Cardiac septum (tissue), 1 donor: ENCODE measurements at regions not wholly inside any gene's neighbourhood (a gene's known extent, or its start where the extent isn't known, plus 50 kb on each side); places are given as distances from the start of the nearest gene placed in this dataset.

Source experiments
- DNase-seq: peaks from one replicate; pipeline ENCODE4 v3.0.0-alpha.2; 2020; ENCODE audit warnings: low spot score
- intact Hi-C: fragments of 100-400 bp; cut with DNase I; formaldehyde crosslinking; loops from one replicate; pipeline ENCODE4 v1.14.0; 2022
- donor health status: DM: no; HTN: no; CAD: no.

DNA sequence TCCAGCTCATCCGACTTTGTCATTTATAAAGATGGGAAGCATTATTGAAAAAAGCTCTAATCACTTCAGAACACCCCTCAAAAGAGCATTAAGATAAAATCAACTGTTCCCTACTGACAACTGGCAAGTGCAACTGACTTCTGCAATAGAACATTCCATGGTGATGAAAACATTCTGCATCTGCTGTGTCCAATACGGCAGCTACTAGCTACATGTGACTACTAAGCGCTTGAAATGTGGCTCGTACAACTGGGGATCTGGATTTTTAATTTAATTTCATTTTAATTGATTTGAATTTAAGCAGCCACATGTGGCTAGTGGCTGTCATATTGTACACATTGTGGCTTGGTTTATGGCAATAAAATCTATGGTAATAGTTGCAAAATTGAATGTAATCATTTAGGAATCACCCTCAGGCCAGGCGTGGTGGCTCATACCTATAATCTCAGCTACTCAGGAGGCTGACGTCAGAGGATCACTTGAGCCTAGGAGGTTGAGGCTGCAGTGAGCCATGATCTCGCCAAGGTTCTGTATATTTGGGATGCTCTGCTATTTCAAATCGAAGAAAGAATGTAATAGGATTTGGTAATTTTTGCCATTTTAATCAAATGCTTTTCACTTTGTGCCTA lies 390.3 kb downstream of the GABRB3 start:
- DNase-seq, result no peak
- intact Hi-C loops, result no loop called here

- no peak for DNase-seq
- intact Hi-C loops, result no loop called here
These were observed 394.6 kb downstream of the GABRB3 start for GRCh38 chr15:26378304-26378703.

DNA sequence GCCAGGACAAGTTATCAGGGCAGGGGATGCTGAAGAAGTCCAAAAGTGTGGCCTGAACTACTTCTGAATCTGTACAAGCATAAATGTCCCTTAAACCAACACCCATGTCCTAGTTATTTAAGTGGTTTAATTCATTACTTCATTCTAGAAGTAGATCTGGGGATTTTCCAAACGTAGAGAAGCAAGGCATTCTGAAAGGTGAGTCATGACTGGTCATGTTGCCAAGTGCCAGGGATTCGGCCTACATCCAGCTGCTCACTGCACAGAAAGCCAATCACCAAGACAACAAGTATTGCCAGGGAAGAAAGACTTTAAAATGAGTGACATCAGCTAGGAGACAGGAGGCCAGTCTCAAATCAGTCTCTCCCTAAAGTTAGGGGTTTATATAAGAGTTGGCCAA lies 396.6 kb downstream of the GABRB3 start:
- intact Hi-C loops, result no loop called here
- no peak for DNase-seq

- DNase-seq, result no peak
- intact Hi-C loops, result no loop called here
These were observed 398.1 kb downstream of the GABRB3 start for GRCh38 chr15:26374806-26375205.

DNA sequence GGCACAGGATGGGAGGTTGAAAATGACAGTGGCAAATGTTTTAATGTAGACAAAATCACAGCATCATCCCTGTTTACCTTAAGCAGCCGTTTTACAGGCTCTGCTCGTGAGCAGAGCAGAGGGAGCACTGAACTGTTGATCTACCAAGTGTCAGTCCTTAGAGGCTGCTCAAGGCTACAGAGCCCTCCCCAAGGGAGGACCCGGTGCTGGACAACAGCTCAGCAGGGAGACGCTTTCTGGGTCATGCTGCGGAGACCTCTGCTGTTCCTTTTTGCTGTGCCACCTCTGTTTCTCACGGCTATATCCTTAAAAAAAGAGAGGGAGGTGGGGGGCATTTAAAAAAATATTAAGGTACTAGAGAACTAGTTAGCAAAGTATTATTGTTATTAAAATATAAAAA lies 400.2 kb downstream of the GABRB3 start:
- DNase-seq, result no peak
- intact Hi-C loops, result no loop called here

DNA sequence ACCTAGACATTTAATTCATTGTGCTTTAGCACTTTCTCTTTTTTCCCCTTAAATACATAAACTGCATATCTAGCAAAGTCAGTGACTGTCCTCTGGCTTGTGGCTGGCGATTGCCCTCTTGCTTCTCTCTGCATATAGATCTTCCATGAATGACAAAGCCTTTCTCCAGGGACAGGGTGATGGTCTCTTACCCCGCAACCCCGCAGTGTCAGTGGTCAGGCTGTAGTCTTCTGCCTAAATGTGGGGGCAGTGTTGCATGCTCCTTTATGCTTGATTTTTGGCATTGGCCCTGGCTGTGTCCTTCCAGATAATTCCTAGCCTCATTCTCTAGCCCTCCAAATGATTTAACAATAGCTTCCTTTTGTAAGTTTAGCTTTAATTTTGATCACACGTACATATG lies 407.8 kb downstream of the GABRB3 start:
- no peak for DNase-seq
- intact Hi-C loops, result no loop called here

DNA sequence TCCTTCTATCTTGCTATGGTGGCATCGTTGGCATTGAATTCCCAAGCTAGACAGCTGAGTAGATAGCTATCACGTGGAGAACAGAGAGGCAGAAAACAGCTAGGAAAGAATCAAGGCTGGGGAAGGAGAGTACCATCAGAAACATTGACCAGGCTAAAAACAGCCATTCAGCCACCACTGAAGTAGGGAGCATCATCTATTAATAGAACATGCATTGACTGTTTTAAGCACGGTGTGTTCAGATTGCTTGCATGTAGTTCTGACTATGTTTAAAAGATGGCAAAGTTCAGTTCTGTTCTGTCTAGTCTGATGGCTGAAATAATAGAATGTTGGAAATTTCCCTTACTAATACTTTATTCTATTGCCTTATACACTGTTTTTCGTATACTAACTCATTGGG lies 413.0 kb downstream of the GABRB3 start:
- intact Hi-C loops, result no loop called here
- DNase-seq, result no peak

DNA sequence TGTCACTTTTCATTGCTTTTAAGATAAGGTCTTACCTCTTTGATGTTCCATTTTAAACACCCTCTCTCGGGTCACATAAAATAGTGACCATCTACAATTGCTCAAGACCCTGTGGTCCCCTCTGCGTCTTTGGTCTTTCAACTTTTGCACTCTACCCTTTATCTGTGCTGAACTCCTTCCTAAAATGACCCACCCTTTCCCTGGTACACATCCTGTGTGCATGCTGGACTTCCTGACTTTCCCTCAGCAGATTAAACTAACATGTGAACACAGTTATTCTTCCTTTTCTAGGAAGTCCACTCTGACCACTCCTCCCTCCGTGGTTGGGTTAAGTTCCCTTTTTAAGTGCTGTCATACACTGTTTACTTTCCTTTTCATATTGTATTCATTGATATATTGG lies 414.2 kb downstream of the GABRB3 start:
- intact Hi-C loops, result no loop called here
- DNase-seq, result no peak

DNA sequence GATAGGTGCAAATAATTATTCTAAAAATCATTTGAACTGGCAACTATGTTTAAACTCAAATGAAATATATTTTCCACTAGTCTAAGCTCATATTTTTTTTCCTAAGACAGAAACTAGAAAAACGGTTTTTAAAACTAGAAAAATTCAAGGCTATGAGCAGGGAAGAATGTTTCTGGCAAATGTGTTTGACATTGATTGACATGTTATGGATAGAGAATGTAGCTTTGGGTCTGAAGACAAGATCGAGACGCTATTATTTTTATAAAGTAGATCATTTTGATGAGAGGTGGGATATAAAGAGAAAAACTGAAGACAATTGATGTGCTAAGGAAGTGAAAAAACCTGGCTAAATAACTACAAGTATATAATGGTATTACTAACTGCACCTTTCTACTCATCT lies 415.2 kb downstream of the GABRB3 start:
- intact Hi-C loops, result no loop called here
- no peak for DNase-seq

DNA sequence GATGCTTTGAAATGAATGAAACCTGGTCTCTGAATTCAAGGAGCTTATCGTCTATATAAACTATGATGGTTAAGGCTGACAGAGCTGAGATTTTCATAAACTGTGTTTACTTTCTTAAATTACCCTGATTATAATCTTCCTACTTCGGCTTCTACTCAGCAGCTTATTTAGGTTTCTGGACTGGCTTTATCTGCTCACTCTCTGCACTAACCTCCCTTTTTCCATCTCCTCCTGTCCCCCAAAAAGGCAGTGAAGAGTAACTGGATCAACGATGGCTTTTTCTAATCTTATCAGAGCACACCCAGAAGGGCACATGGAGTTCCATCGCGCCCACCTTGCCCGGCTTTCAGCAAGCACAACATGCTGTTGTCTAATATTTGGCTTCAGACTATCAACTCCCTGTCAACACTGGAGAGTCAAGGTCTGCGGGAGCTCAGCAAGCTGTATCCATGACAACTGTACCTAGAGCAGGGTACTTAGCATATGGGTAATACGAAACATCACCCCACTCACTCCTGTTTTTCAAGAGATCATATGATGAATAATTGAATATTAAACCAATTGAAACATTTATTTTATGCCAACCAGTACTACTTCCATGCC lies 417.3 kb downstream of the GABRB3 start:
- intact Hi-C loops, result no loop called here
- DNase-seq, result no peak

- DNase-seq, result no peak
- intact Hi-C loops, result no loop called here
These were observed 420.0 kb downstream of the GABRB3 start for GRCh38 chr15:26352909-26353308.

DNA sequence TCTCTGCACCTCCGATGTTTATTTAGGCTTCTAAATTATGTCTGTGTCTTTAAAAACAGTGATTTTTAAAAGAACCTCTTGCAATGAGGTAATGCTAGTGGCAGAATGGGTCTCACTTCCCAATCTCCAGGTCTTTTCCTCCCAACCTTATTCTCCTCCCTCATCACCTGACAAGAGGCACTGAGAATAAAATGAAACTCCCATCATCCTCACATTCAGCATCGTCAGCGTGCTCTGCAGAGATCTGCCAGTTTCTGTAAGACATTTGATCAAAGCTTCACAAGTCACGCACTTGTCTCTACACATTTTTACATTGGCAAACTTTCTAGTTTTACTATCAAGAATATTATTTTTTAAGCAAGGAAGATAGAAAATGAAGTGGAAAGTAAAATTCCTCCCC lies 420.5 kb downstream of the GABRB3 start:
- no peak for DNase-seq
- intact Hi-C loops, result no loop called here

- intact Hi-C loops, result no loop called here
- DNase-seq, result no peak
These were observed 447.4 kb downstream of the GABRB3 start for GRCh38 chr15:26325495-26325894.

DNA sequence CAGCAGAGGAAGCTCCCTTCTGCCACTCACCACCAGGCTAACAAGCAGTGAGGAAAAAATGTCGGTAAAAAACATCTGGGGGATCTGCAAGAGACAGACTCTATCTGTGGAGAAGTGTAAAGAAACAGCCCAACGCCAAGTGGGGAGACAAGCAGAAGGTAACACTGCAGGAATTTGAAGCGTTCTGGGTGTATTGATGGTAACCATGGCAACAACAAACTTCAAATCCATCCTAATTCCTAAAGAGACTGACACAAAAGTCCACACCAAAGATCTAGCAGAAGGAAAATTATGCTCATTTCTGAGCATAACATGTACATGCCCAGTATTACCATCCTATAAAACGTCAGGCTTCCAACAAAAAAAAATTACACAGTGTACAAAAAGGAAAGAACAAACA lies 449.3 kb downstream of the GABRB3 start:
- DNase-seq, result no peak
- intact Hi-C loops, result no loop called here

DNA sequence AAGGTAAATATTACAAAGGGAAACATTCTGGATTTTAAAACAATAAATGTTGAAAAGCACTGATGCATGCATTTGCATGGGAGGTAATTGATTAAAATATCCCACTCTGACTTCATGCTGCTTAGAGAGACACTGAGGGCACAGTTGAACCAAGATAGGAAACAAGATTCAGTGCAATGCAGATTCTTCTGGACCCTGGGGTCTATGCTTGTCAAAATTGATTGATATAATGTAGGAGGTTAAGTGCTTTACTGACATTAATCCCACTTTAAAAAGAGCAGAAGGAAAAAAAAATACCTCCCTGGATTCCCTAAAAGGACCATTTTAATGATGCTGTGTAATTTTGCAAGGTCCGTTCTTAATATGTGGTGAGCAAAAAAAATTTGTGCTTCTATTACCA lies 454.2 kb downstream of the GABRB3 start:
- intact Hi-C loops, result no loop called here
- no peak for DNase-seq

DNA sequence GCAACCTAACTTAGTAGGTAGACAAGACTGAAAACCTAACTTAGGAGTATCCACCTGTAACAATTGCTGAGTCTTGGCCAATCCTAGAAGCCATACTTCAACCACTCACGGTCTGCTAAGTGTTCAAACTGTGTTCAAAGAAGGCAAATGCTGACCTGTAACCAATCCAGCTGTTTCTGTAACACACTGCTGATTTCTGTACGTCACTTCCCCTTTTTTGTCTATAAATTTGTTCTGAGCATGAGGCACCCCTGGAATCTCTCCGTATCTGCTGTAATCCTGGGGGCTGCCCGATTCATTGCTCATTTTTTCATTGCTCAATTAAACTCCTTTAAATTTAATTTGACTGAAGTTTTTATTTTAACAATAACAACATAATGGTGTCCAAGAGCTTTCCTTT lies 451.4 kb upstream of the ATP10A start:
- intact Hi-C loops, result no loop called here

DNA sequence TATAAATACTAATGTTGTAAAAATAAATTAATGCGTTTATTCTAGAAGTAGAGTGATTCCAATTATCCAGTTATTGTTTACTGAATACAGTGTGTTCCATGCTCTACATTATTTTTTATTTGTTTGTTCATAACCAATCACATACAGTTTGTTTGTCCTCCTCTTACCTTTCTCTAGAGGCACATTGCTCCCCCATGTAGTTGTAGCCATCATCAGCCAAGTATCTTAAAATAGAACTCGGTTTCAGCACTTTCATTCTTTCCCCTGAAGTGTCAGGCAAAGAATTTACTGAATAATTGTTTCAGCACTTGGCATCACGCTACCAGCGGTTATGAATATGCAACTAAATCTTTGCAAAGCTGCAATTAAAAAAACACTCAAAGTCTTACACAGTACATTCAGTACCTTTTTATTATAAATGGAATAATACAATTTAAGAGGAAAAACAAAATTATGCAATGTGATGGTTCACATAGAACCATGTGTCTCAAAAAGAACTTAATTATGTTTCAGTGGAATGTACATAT lies 448.6 kb upstream of the ATP10A start:
- DNase-seq, result no peak
- intact Hi-C loops, result no loop called here

More for the DNA sequence above, 451.4 kb upstream of the ATP10A start:
- no peak for DNase-seq

- DNase-seq, result no peak
- intact Hi-C loops, result no loop called here
These were observed 435.6 kb upstream of the ATP10A start for GRCh38 chr15:26298659-26299170.

DNA sequence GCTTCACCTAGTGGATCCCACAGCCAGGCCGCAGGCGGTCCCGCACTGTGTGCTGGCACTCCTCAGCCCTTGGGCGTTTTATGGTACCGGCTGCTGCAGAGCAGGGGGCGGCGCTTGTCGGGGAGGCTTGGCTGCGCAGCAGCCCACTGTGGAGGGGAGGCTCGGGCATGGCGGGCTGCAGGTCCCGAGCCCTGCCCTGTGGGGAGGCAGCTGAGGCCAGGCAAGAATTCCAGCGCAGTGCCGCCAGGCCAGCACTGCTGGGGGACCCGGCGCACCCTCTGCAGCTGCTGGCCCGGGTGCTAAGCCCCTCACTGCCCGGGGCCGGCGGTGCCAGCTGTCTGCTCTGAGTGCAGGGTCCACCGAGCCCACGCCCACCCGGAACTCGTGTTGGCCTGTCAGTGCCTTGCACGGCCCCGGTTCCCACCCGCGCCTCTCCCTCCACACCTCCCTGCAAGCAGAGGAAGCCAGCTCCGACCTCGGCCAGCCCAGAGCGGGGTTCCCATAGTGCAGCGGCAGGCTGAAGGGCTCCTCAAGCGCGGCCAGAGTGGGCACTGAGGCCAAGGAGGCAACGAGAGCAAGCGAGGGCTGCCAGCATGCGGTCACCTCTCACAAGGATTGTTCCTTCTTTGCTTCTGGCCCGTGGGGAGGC lies 435.0 kb upstream of the ATP10A start:
- no peak for DNase-seq
- intact Hi-C loops, result no loop called here

DNA sequence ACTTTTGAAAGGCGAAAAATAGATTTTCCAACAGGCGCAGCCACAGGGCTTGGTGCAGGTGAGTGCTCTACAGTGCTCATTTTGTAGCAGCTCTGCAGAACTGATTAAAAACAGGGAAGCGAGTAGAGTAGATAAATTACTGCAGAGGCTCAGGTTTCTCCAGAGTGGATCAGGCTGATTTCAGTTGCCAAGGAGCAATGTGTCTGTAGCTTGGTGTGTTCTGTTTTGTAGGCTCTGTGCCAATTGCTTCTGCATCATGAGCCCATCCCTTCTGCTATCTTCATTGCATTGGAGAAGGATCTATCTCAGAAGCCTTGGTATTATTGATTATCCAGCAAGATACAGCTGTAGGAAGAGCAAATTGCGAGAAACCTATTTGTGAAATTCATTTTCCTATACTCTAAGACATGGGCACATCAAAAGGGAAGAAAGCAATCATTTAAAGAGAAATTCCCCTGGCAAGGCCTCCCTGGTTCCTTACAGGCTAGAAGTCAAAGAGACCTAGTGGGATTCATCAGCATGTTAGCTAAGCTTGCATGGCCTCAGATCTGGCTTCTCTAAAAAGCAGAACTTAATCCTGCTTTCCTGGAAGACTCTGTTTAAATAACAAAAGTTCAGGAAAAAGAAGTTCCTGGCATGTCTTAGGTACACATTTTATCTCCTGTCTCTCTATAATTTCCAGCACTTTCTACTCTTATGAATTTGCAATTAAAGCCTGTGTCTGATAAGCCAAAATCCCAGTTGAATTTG lies 432.4 kb upstream of the ATP10A start:
- intact Hi-C loops, result no loop called here
- no peak for DNase-seq
